ENCODE measurements at regions not wholly inside any gene's neighbourhood (a gene's known extent, or its start where the extent isn't known, plus 50 kb on each side); places are given as distances from the start of the nearest gene placed in this dataset.
"Not testable (repeated sequence)": the region's sequence is repeated elsewhere in the genome, so short reads cannot be mapped to it uniquely, and the experiment has no call there.

- no peak for DNase-seq (ENCODE audit: low read depth)
Observed at GRCh38 chr4:100631281-100631968, 113.6 kb upstream of the EMCN start.

- no peak for DNase-seq (ENCODE audit: low read depth)
Observed at GRCh38 chr4:100630341-100630740, 112.5 kb upstream of the EMCN start.

- DNase-seq (ENCODE audit: low read depth), result no peak
Observed at GRCh38 chr4:100609810-100610209, 92.0 kb upstream of the EMCN start.

- DNase-seq (ENCODE audit: low read depth), result not testable (repeated sequence)
Observed at GRCh38 chr4:100608651-100609050, 90.8 kb upstream of the EMCN start.

GRCh38 chr4:100605144-100605543, 87.3 kb upstream of the EMCN start:
- no peak for DNase-seq (ENCODE audit: low read depth)

- no peak for DNase-seq (ENCODE audit: low read depth)
Observed at GRCh38 chr4:100593935-100594334, 76.1 kb upstream of the EMCN start.

GRCh38 chr4:100591161-100591876, 73.5 kb upstream of the EMCN start:
- no peak for DNase-seq (ENCODE audit: low read depth)

GRCh38 chr4:100590325-100590724, 72.5 kb upstream of the EMCN start:
- no peak for DNase-seq (ENCODE audit: low read depth)

GRCh38 chr4:100588076-100588475, 70.3 kb upstream of the EMCN start:
- DNase-seq (ENCODE audit: low read depth), result no peak

- DNase-seq (ENCODE audit: low read depth), result no peak
Observed at GRCh38 chr4:100582146-100582545, 64.3 kb upstream of the EMCN start.

- no peak for DNase-seq (ENCODE audit: low read depth)
Observed at GRCh38 chr4:100581337-100581736, 63.5 kb upstream of the EMCN start.

- DNase-seq (ENCODE audit: low read depth), result no peak
Observed at GRCh38 chr4:100576570-100576969, 58.7 kb upstream of the EMCN start.

- no peak for DNase-seq (ENCODE audit: low read depth)
Observed at GRCh38 chr4:100574607-100575006, 56.8 kb upstream of the EMCN start.

GRCh38 chr4:100569196-100569595, 51.4 kb upstream of the EMCN start:
- DNase-seq (ENCODE audit: low read depth), result no peak

All from iris pigment epithelial cell (primary cell).